Stimulated activated CD4-positive, alpha-beta T cell treated with anti-CD3 and anti-CD28 coated beads, Interleukin-1b, Interleukin-23, amount 100 ng/mL, for 48 hours (primary cell): ENCODE measurements at regions not wholly inside any gene's neighbourhood (a gene's known extent, or its start where the extent isn't known, plus 50 kb on each side); places are given as distances from the start of the nearest gene placed in this dataset.
A peak's percentile ranks its signal among the peaks of the same experiment; 100 is the strongest.

Experiments
- DNase-seq: peaks from one replicate; pipeline ENCODE4 v3.0.0-alpha.2; 2020

- no peak for DNase-seq
These were observed 494.8 kb downstream of the SHQ1 start for GRCh38 chr3:72353236-72354128.

- no peak for DNase-seq
These were observed 496.1 kb downstream of the SHQ1 start for GRCh38 chr3:72352176-72352575.

GRCh38 chr3:72351536-72351935 is 496.7 kb downstream of the SHQ1 start:
- no peak for DNase-seq

- DNase-seq: no peak
These were observed 497.3 kb downstream of the SHQ1 start for GRCh38 chr3:72350761-72351505.

- DNase-seq: no peak
These were observed 499.9 kb downstream of the SHQ1 start for GRCh38 chr3:72348357-72348756.

GRCh38 chr3:72347819-72348319 is 500.4 kb downstream of the SHQ1 start:
- DNase-seq: peak; percentile 73

GRCh38 chr3:72346526-72346926 is 501.7 kb downstream of the SHQ1 start:
- no peak for DNase-seq

GRCh38 chr3:72345980-72346379 is 502.3 kb downstream of the SHQ1 start:
- DNase-seq: no peak

- no peak for DNase-seq
These were observed 502.9 kb downstream of the SHQ1 start for GRCh38 chr3:72345237-72345878.

- no peak for DNase-seq
These were observed 503.6 kb downstream of the SHQ1 start for GRCh38 chr3:72344647-72345046.

- DNase-seq: no peak
These were observed 504.0 kb downstream of the SHQ1 start for GRCh38 chr3:72344236-72344635.

GRCh38 chr3:72343078-72343477 is 505.2 kb downstream of the SHQ1 start:
- peak; percentile 37 for DNase-seq

- DNase-seq: no peak
These were observed 505.8 kb downstream of the SHQ1 start for GRCh38 chr3:72342450-72342849.

GRCh38 chr3:72341920-72342319 is 506.3 kb downstream of the SHQ1 start:
- DNase-seq: no peak

- no peak for DNase-seq
These were observed 506.9 kb downstream of the SHQ1 start for GRCh38 chr3:72341380-72341770.

GRCh38 chr3:72340476-72341379 is 507.5 kb downstream of the SHQ1 start:
- no peak for DNase-seq

- DNase-seq: no peak
These were observed 508.2 kb downstream of the SHQ1 start for GRCh38 chr3:72340056-72340455.

- no peak for DNase-seq
These were observed 508.6 kb downstream of the SHQ1 start for GRCh38 chr3:72339670-72340030.

- peak; percentile 90 for DNase-seq
These were observed 509.1 kb downstream of the SHQ1 start for GRCh38 chr3:72338942-72339669.

- DNase-seq: peak; percentile 86
These were observed 509.9 kb downstream of the SHQ1 start for GRCh38 chr3:72338082-72338941.

- DNase-seq: no peak
These were observed 510.8 kb downstream of the SHQ1 start for GRCh38 chr3:72337480-72337855.
